Mammary epithelial cell (primary cell): ENCODE measurements at regions not wholly inside any gene's neighbourhood (a gene's known extent, or its start where the extent isn't known, plus 50 kb on each side); places are given as distances from the start of the nearest gene placed in this dataset.
"Not testable (repeated sequence)": the region's sequence is repeated elsewhere in the genome, so short reads cannot be mapped to it uniquely, and the experiment has no call there.

Experiments used
- EZH2 ChIP-seq: IDR thresholded peaks from 2 replicates; pipeline ENCODE4 v1.6.1; 2012; ENCODE audit warnings: low read length, inconsistent platforms, borderline replicate concordance
- TF ChIP-seq, protein P1 (sequence below), 2 donors: IDR thresholded peaks in 1 of 2; conservative IDR thresholded peaks in 1 of 2; 2 replicates each; pipeline ENCODE4 v1.5.1; 2011 to 2012; ENCODE audit warnings: inconsistent platforms in 2 of 2, low read length in 2 of 2, mild to moderate bottlenecking in 2 of 2, control low read depth in 1 of 2, low read depth in 1 of 2; ENCODE audit not compliant: insufficient read depth in 1 of 2; ENCODE audit errors: extremely low read depth in 1 of 2

DNA sequence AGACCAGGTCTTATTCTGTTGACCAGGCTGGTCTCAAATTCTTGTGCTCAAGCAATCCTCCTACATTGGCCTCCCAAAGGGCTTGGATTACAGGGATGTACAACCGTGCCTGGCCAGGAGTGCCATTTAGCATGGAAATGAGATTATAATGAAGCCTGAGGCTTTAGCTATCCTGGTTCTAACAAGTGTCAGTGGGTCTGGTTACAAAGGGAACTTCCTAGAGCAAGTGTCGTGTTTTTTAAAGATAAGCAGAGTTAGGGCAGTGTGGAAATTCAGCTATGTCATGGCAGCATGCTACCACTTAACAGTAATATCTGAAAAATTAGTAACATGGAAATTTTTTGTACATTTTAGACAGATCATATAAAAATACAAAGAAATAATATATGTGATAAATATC, 339.3 kb upstream of the SPATA31A3 start:
- TF ChIP-seq, protein P1, sequence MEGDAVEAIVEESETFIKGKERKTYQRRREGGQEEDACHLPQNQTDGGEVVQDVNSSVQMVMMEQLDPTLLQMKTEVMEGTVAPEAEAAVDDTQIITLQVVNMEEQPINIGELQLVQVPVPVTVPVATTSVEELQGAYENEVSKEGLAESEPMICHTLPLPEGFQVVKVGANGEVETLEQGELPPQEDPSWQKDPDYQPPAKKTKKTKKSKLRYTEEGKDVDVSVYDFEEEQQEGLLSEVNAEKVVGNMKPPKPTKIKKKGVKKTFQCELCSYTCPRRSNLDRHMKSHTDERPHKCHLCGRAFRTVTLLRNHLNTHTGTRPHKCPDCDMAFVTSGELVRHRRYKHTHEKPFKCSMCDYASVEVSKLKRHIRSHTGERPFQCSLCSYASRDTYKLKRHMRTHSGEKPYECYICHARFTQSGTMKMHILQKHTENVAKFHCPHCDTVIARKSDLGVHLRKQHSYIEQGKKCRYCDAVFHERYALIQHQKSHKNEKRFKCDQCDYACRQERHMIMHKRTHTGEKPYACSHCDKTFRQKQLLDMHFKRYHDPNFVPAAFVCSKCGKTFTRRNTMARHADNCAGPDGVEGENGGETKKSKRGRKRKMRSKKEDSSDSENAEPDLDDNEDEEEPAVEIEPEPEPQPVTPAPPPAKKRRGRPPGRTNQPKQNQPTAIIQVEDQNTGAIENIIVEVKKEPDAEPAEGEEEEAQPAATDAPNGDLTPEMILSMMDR (conservative IDR thresholded peaks at IDR 0.05 in 1 of 2, IDR thresholded peaks at IDR 0.05 in 1 of 2; ENCODE audit: extremely low read depth in 1 of 2, insufficient read depth in 1 of 2, low read depth in 1 of 2, low read length in 2 of 2) = not testable (repeated sequence)
- not testable (repeated sequence) for TF ChIP-seq EZH2
